ENCODE measurements at regions not wholly inside any gene's neighbourhood (a gene's known extent, or its start where the extent isn't known, plus 50 kb on each side); places are given as distances from the start of the nearest gene placed in this dataset.

DNA sequence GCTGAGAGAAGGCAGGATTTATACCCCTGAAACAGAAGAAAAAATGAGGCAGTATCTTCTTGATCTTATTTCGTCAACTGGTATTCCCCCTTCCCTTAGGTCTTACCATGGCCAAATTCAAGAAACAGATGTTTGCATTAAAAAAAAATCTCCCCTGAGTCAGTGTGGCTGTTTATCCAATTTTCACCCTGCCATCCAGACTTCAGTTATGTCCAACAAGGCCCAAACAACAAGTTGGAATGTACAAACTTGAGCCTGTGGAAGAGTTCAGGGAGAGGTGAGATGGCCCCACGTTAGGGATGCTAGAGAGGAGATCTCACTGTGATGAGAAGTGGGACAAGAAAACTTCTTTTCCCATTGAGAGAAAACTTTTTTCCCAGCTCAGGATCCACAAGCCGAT is 147.2 kb upstream of the PROX1 start:
- ATAC-seq: no peak
- TF ChIP-seq SNAI2 (CRISPR knock-in tag; IDR thresholded peaks at IDR 0.05): no peak
- TF ChIP-seq ZC3H10 (CRISPR knock-in tag; IDR thresholded peaks at IDR 0.05): no peak

DNA sequence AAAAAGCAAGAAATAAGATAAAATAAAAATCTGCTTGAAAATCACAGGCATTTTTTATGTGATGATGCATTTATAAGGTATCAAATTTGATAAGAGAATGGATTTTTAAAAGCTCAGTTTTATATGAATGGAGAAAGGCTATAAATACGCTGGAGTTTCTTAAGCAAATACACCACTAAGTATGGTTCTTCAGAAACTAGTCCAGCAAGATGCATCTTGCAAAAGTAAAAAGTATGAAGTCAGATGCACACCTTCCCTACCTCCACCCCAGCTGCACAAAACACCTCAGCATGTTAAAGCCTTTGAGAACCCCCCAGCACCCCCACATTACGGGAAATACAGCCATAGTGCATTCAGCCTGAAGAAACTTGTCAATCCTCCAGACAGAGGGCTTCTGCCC is 143.1 kb upstream of the PROX1 start:
- TF ChIP-seq SNAI2 (CRISPR knock-in tag; IDR thresholded peaks at IDR 0.05): no peak
- no peak for TF ChIP-seq ARNTL (CRISPR knock-in tag; IDR thresholded peaks at IDR 0.05; ENCODE audit: borderline replicate concordance, low read depth)
- no peak for TF ChIP-seq ZC3H10 (CRISPR knock-in tag; IDR thresholded peaks at IDR 0.05)
- no peak for ATAC-seq

GRCh38 chr1:213852107-213852506 is 135.7 kb upstream of the PROX1 start:
- TF ChIP-seq OSR1 (CRISPR knock-in tag; IDR thresholded peaks at IDR 0.05) (no peak), PPARA (CRISPR knock-in tag; IDR thresholded peaks at IDR 0.05; ENCODE audit: borderline replicate concordance) (no peak), ARNTL (CRISPR knock-in tag; IDR thresholded peaks at IDR 0.05; ENCODE audit: borderline replicate concordance, low read depth) (no peak), CSDC2 (CRISPR knock-in tag; IDR thresholded peaks at IDR 0.05) (no peak), ZC3H10 (CRISPR knock-in tag; IDR thresholded peaks at IDR 0.05) (no peak), ESRRG (CRISPR knock-in tag; IDR thresholded peaks at IDR 0.05) (no peak), TCF4 (CRISPR knock-in tag; IDR thresholded peaks at IDR 0.05; ENCODE audit: borderline replicate concordance) (no peak), RARB (CRISPR knock-in tag; IDR thresholded peaks at IDR 0.05) (no peak), CSRNP3 (CRISPR knock-in tag; IDR thresholded peaks at IDR 0.05) (no peak), ZFP3 (CRISPR knock-in tag; IDR thresholded peaks at IDR 0.05) (no peak), TOX (CRISPR knock-in tag; IDR thresholded peaks at IDR 0.05; ENCODE audit: borderline replicate concordance) (no peak), TSHZ2 (CRISPR knock-in tag; IDR thresholded peaks at IDR 0.05) (no peak), GLIS3 (CRISPR knock-in tag; IDR thresholded peaks at IDR 0.05) (no peak), ZNF8 (CRISPR knock-in tag; IDR thresholded peaks at IDR 0.05) (no peak), ZNF565 (CRISPR knock-in tag; conservative IDR thresholded peaks at IDR 0.05; ENCODE audit: low read depth) (no peak), CREB5 (CRISPR knock-in tag; IDR thresholded peaks at IDR 0.05; ENCODE audit: low read depth) (no peak), BACH2 (CRISPR knock-in tag; IDR thresholded peaks at IDR 0.05; ENCODE audit: borderline replicate concordance) (no peak), ISL1 (CRISPR knock-in tag; IDR thresholded peaks at IDR 0.05) (no peak)
- TF ChIP-seq, protein P1, sequence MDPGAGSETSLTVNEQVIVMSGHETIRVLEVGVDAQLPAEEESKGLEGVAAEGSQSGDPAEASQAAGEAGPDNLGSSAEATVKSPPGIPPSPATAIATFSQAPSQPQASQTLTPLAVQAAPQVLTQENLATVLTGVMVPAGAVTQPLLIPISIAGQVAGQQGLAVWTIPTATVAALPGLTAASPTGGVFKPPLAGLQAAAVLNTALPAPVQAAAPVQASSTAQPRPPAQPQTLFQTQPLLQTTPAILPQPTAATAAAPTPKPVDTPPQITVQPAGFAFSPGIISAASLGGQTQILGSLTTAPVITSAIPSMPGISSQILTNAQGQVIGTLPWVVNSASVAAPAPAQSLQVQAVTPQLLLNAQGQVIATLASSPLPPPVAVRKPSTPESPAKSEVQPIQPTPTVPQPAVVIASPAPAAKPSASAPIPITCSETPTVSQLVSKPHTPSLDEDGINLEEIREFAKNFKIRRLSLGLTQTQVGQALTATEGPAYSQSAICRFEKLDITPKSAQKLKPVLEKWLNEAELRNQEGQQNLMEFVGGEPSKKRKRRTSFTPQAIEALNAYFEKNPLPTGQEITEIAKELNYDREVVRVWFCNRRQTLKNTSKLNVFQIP (CRISPR knock-in tag; IDR thresholded peaks at IDR 0.05; ENCODE audit: borderline replicate concordance, low read depth): no peak
- ATAC-seq: no peak

GRCh38 chr1:213858581-213858980 is 129.2 kb upstream of the PROX1 start:
- no peak for ATAC-seq
- TF ChIP-seq CSRNP3 (CRISPR knock-in tag; IDR thresholded peaks at IDR 0.05) (no peak), ZFP3 (CRISPR knock-in tag; IDR thresholded peaks at IDR 0.05) (no peak), ESRRG (CRISPR knock-in tag; IDR thresholded peaks at IDR 0.05) (no peak), CSDC2 (CRISPR knock-in tag; IDR thresholded peaks at IDR 0.05) (no peak), TOX (CRISPR knock-in tag; IDR thresholded peaks at IDR 0.05; ENCODE audit: borderline replicate concordance) (no peak), TCF4 (CRISPR knock-in tag; IDR thresholded peaks at IDR 0.05; ENCODE audit: borderline replicate concordance) (no peak), ZNF70 (CRISPR knock-in tag; IDR thresholded peaks at IDR 0.05) (no peak), ZNF8 (CRISPR knock-in tag; IDR thresholded peaks at IDR 0.05) (no peak), ZC3H10 (CRISPR knock-in tag; IDR thresholded peaks at IDR 0.05) (no peak), SNAI2 (CRISPR knock-in tag; IDR thresholded peaks at IDR 0.05) (no peak), ARNTL (CRISPR knock-in tag; IDR thresholded peaks at IDR 0.05; ENCODE audit: borderline replicate concordance, low read depth) (no peak), ZNF565 (CRISPR knock-in tag; conservative IDR thresholded peaks at IDR 0.05; ENCODE audit: low read depth) (no peak), PPARA (CRISPR knock-in tag; IDR thresholded peaks at IDR 0.05; ENCODE audit: borderline replicate concordance) (no peak), OSR1 (CRISPR knock-in tag; IDR thresholded peaks at IDR 0.05) (no peak), ISL1 (CRISPR knock-in tag; IDR thresholded peaks at IDR 0.05) (no peak), TSHZ2 (CRISPR knock-in tag; IDR thresholded peaks at IDR 0.05) (no peak)
- TF ChIP-seq, protein P1 (CRISPR knock-in tag; IDR thresholded peaks at IDR 0.05; ENCODE audit: borderline replicate concordance, low read depth): no peak

Data from SK-N-SH treated with all-trans-retinoic acid at 6 μM for 48 hours (cell line).